H9 (cell line): ENCODE measurements at regions not wholly inside any gene's neighbourhood (a gene's known extent, or its start where the extent isn't known, plus 50 kb on each side); places are given as distances from the start of the nearest gene placed in this dataset.

ENCODE experiments used
- DNase-seq: peaks from one replicate; pipeline ENCODE4 v3.0.0-alpha.2; 2017
- H2AFZ ChIP-seq: one replicate; pipeline ENCODE4 v1.6.1; 2013; ENCODE audit warnings: mild to moderate bottlenecking, low read length, control low read depth, moderate library complexity
- H2AK5ac ChIP-seq: 2 replicates; pipeline ENCODE4 v1.6.1; 2013; ENCODE audit warnings: low read length, control low read depth, mixed read lengths; ENCODE audit not compliant: insufficient read length
- H2BK120ac ChIP-seq: one replicate; pipeline ENCODE4 v1.6.1; 2013; ENCODE audit warnings: low read depth, mild to moderate bottlenecking, low read length, control low read depth, inconsistent platforms; ENCODE audit not compliant: poor library complexity, severe bottlenecking
- H2BK12ac ChIP-seq: 2 replicates; pipeline ENCODE4 v1.6.1; 2013; ENCODE audit warnings: low read length, control low read depth, mixed read lengths, low read depth; ENCODE audit not compliant: insufficient read length
- H2BK15ac ChIP-seq: 2 replicates; pipeline ENCODE4 v1.6.1; 2013; ENCODE audit warnings: low read depth, low read length, control low read depth
- H2BK20ac ChIP-seq: one replicate; pipeline ENCODE4 v1.6.1; 2013; ENCODE audit warnings: low read depth, mild to moderate bottlenecking, low read length, control low read depth, inconsistent platforms; ENCODE audit not compliant: poor library complexity, severe bottlenecking
- H2BK5ac ChIP-seq: 2 replicates; pipeline ENCODE4 v1.6.1; 2013; ENCODE audit warnings: low read length, control low read depth, mixed read lengths; ENCODE audit not compliant: insufficient read length
- H3K14ac ChIP-seq: 2 replicates; pipeline ENCODE4 v1.6.1; 2013; ENCODE audit warnings: low read length, control low read depth; ENCODE audit not compliant: insufficient read depth
- H3K18ac ChIP-seq: 2 replicates; pipeline ENCODE4 v1.6.1; 2013; ENCODE audit warnings: low read depth, mild to moderate bottlenecking, mixed read lengths, low read length, control low read depth; ENCODE audit not compliant: insufficient read length
- H3K23ac ChIP-seq: 2 replicates; pipeline ENCODE4 v1.6.1; 2013; ENCODE audit warnings: low read length, control low read depth, mixed read lengths, low read depth; ENCODE audit not compliant: insufficient read length
- H3K23me2 ChIP-seq: 2 replicates; pipeline ENCODE4 v1.6.1; 2013; ENCODE audit warnings: low read depth, mild to moderate bottlenecking, mixed read lengths, low read length, control low read depth; ENCODE audit not compliant: insufficient read length, poor library complexity, severe bottlenecking
- H3K27ac ChIP-seq: 2 replicates; pipeline ENCODE4 v1.5.1; 2013; ENCODE audit warnings: low read length, control low read depth, mixed read lengths, low read depth; ENCODE audit not compliant: insufficient read length
- H3K27me3 ChIP-seq: 2 replicates; pipeline ENCODE4 v1.6.1; 2013; ENCODE audit warnings: low read length, control low read depth, inconsistent platforms; ENCODE audit not compliant: insufficient read depth
- H3K4ac ChIP-seq: 2 replicates; pipeline ENCODE4 v1.6.1; 2013; ENCODE audit warnings: low read depth, mild to moderate bottlenecking, control low read depth, inconsistent platforms, low read length, moderate library complexity
- H3K4me1 ChIP-seq: 2 replicates; pipeline ENCODE4 v1.6.1; 2013; ENCODE audit warnings: low read length, control low read depth, inconsistent platforms; ENCODE audit not compliant: insufficient read depth
- H3K4me2 ChIP-seq: 2 replicates; pipeline ENCODE4 v1.6.1; 2013; ENCODE audit warnings: low read length, control low read depth, mixed read lengths; ENCODE audit not compliant: insufficient read length, insufficient read depth
- H3K56ac ChIP-seq: 2 replicates; pipeline ENCODE4 v1.6.1; 2013; ENCODE audit warnings: low read depth, mild to moderate bottlenecking, mixed read lengths, low read length, control low read depth; ENCODE audit not compliant: insufficient read length
- H3K79me1 ChIP-seq: 2 replicates; pipeline ENCODE4 v1.6.1; 2013; ENCODE audit warnings: low read depth, mild to moderate bottlenecking, moderate library complexity, low read length, control low read depth, inconsistent platforms; ENCODE audit not compliant: insufficient read depth, poor library complexity, severe bottlenecking
- H3K79me2 ChIP-seq: 2 replicates; pipeline ENCODE4 v1.6.1; 2013; ENCODE audit warnings: low read length, control low read depth, inconsistent platforms; ENCODE audit not compliant: insufficient read depth
- H3K9ac ChIP-seq: 2 replicates; pipeline ENCODE4 v1.6.1; 2013; ENCODE audit warnings: low read length, control low read depth, mixed read lengths; ENCODE audit not compliant: insufficient read length; ENCODE audit errors: extremely low read depth
- H3K9me3 ChIP-seq: one replicate; pipeline ENCODE4 v1.6.1; 2013; ENCODE audit warnings: low read depth, low read length, inconsistent platforms; ENCODE audit not compliant: control insufficient read depth
- H3T11ph ChIP-seq: one replicate; pipeline ENCODE4 v1.6.1; 2013; ENCODE audit warnings: mild to moderate bottlenecking, low read length, control low read depth, inconsistent platforms
- H4K20me1 ChIP-seq: one replicate; pipeline ENCODE4 v1.6.1; 2013; ENCODE audit not compliant: control insufficient read depth, insufficient read length, insufficient read depth
- H4K5ac ChIP-seq: 2 replicates; pipeline ENCODE4 v1.6.1; 2013; ENCODE audit warnings: low read depth, mild to moderate bottlenecking, mixed read lengths, low read length, control low read depth; ENCODE audit not compliant: insufficient read length
- H4K8ac ChIP-seq: replicated peaks from 2 replicates; pipeline ENCODE4 v1.6.1; 2013; ENCODE audit warnings: low read length, control low read depth, mixed read lengths, low read depth; ENCODE audit not compliant: insufficient read length
- H4K91ac ChIP-seq: 2 replicates; pipeline ENCODE4 v1.6.1; 2013; ENCODE audit warnings: low read depth, mild to moderate bottlenecking, moderate library complexity, mixed read lengths, low read length, control low read depth; ENCODE audit not compliant: insufficient read length
- H3K27ac Mint-ChIP-seq, 3 experiments: 2 replicates in 2 of 3; 3 replicates in 1 of 3; pipeline ENCODE4 v1.8.0; 2020 to 2021; ENCODE audit warnings: mixed read lengths in 3 of 3, mild to moderate bottlenecking in 1 of 3, moderate library complexity in 1 of 3
- H3K27me3 Mint-ChIP-seq: 2 replicates; pipeline ENCODE4 v1.8.0; 2021; ENCODE audit warnings: low read depth, mild to moderate bottlenecking, moderate library complexity, mixed read lengths
- H3K36me3 Mint-ChIP-seq, 3 experiments: 2 replicates in 2 of 3; 3 replicates in 1 of 3; pipeline ENCODE4 v1.8.0; 2020 to 2021; ENCODE audit warnings: low read depth in 3 of 3, mixed read lengths in 3 of 3; ENCODE audit not compliant: insufficient read depth in 1 of 3
- H3K4me1 Mint-ChIP-seq, 2 experiments: 2 replicates each; pipeline ENCODE4 v1.8.0; 2020; ENCODE audit warnings: mixed read lengths in 2 of 2
- H3K4me3 Mint-ChIP-seq, 2 experiments: 2 replicates in 1 of 2; 3 replicates in 1 of 2; pipeline ENCODE4 v1.8.0; 2020 to 2021; ENCODE audit warnings: mild to moderate bottlenecking in 2 of 2, mixed read lengths in 2 of 2, moderate library complexity in 1 of 2
- H3K9me3 Mint-ChIP-seq, 2 experiments: 2 replicates in 1 of 2; 3 replicates in 1 of 2; pipeline ENCODE4 v1.8.0; 2020; ENCODE audit warnings: mild to moderate bottlenecking in 2 of 2, mixed read lengths in 2 of 2, moderate library complexity in 1 of 2
- CTCF ChIP-seq: fragments of 200-600 bp; sonication (generic); conservative IDR thresholded peaks from 3 replicates; pipeline ENCODE4 v1.8.0; 2021; ENCODE audit warnings: antibody characterized with exemption, mild to moderate bottlenecking
- WGBS: extraction: QIAGEN DNeasy Blood & Tissue Kit; methylation state at CpG from one replicate; pipeline ENCODE4 v1.1.7; 2013; ENCODE audit warnings: missing lambda C conversion rate, low lambda C conversion rate, mixed read lengths; ENCODE audit not compliant: insufficient read length; ENCODE audit errors: extremely low coverage; 5-methylcytosine and 5-hydroxymethylcytosine counted together

DNA sequence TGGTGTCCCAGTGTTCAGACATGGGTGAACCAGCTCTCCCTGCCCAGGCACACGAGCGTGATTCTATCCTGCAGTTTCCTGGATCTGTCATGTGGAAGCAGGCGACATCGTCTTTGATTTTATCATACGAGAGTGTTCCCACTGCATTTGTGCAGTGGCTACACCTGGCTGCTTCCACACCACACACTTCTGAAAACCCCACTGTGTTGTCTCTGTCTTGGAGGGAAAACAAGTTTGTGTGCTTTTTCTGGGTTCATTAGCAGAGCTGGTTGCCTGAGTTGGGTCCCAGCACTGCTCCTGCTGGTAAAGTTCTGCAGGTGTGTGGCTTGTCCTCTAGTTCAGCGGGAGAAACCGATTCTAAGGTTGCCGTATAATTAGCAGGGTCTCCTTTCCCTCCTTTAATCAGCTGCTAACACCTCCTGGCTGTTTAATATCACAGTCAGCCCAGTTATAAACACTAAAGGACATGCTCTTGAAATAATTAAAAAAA lies 58.5 kb upstream of the TWIST2 start:
- H4K20me1 ChIP-seq, result no peaks in the 10 kb centered on the region
- H3K23ac ChIP-seq, result no peak overlapping the region
- no peak overlapping the region for H2AFZ ChIP-seq
- H3T11ph ChIP-seq, result no peak overlapping the region
- no peaks in the 10 kb centered on the region for H3K27me3 ChIP-seq
- H3K23me2 ChIP-seq, result no peaks in the 10 kb centered on the region
- H3K4ac ChIP-seq, result no peak overlapping the region
- H3K56ac ChIP-seq, result no peak overlapping the region
- H3K18ac ChIP-seq, result no peak overlapping the region
- H2BK120ac ChIP-seq, result no peak overlapping the region
- no peak overlapping the region for H3K14ac ChIP-seq
- H3K4me3 Mint-ChIP-seq, result no peak overlapping the region
- no peaks in the 10 kb centered on the region for H3K79me2 ChIP-seq
- no peaks in the 10 kb centered on the region for H3K4me1 ChIP-seq
- no peak overlapping the region for H3K27ac Mint-ChIP-seq
- no peaks in the 10 kb centered on the region for H3K79me1 ChIP-seq
- H3K4me1 Mint-ChIP-seq, result peaks cover 8% of the 10 kb centered on the region in 2 experiments
- no peak; the same call in 2 of the 3 replicates for TF ChIP-seq CTCF
- no peak overlapping the region for H2BK15ac ChIP-seq
- H2AK5ac ChIP-seq, result no peak overlapping the region
- no peak overlapping the region for H3K9ac ChIP-seq
- no peak overlapping the region for H4K91ac ChIP-seq
- H4K8ac ChIP-seq, result no peak overlapping the region
- H3K27ac ChIP-seq, result no peak overlapping the region
- H3K27me3 Mint-ChIP-seq, result peaks cover 18% of the 10 kb centered on the region
- H3K9me3 ChIP-seq, result no peaks in the 10 kb centered on the region
- no peak for DNase-seq
- H3K4me2 ChIP-seq, result no peak overlapping the region
- peaks cover 1 to 3% of the 10 kb centered on the region in 2 experiments; a peak in 3 of 5 replicates for H3K9me3 Mint-ChIP-seq
- no peak overlapping the region for H2BK12ac ChIP-seq
- no peak overlapping the region for H2BK5ac ChIP-seq
- H3K36me3 Mint-ChIP-seq, result no peaks in the 10 kb centered on the region; a peak in 1 of 7 replicates
- WGBS, result no CpG with 5 or more reads among the region's 8 CpGs
- no peak overlapping the region for H4K5ac ChIP-seq
- no peak overlapping the region for H2BK20ac ChIP-seq
